Stimulated activated CD8-positive, alpha-beta memory T cell treated with anti-CD3 and anti-CD28 coated beads, Interleukin-4, amount 100 ng/mL, for 48 hours (primary cell): ENCODE measurements at regions not wholly inside any gene's neighbourhood (a gene's known extent, or its start where the extent isn't known, plus 50 kb on each side); places are given as distances from the start of the nearest gene placed in this dataset.

ENCODE experiments used
- DNase-seq: peaks from one replicate; pipeline ENCODE4 v3.0.0-alpha.2; 2020

- no peak for DNase-seq
Observed at GRCh38 chr4:123455360-123455759, 58.8 kb downstream of the SPRY1 start.

- DNase-seq, result no peak
Observed at GRCh38 chr4:123462007-123462406, 65.4 kb downstream of the SPRY1 start.

GRCh38 chr4:123463869-123464268, 67.3 kb downstream of the SPRY1 start:
- no peak for DNase-seq

- no peak for DNase-seq
Observed at GRCh38 chr4:123465416-123465815, 68.8 kb downstream of the SPRY1 start.

- no peak for DNase-seq
Observed at GRCh38 chr4:123466080-123466785, 69.6 kb downstream of the SPRY1 start.

- DNase-seq, result no peak
Observed at GRCh38 chr4:123468479-123469031, 72.0 kb downstream of the SPRY1 start.

- DNase-seq, result no peak
Observed at GRCh38 chr4:123469245-123469644, 72.7 kb downstream of the SPRY1 start.

GRCh38 chr4:123469696-123470095, 73.1 kb downstream of the SPRY1 start:
- DNase-seq, result no peak

- DNase-seq, result no peak
Observed at GRCh38 chr4:123470640-123471039, 74.0 kb downstream of the SPRY1 start.

GRCh38 chr4:123471655-123472369, 75.2 kb downstream of the SPRY1 start:
- DNase-seq, result no peak

GRCh38 chr4:123474817-123475216, 78.2 kb downstream of the SPRY1 start:
- no peak for DNase-seq

GRCh38 chr4:123476089-123476488, 79.5 kb downstream of the SPRY1 start:
- DNase-seq, result no peak

- peak; percentile 73 for DNase-seq
Observed at GRCh38 chr4:123477711-123478209, 81.2 kb downstream of the SPRY1 start.

- DNase-seq, result no peak
Observed at GRCh38 chr4:123478859-123479345, 82.3 kb downstream of the SPRY1 start.

- no peak for DNase-seq
Observed at GRCh38 chr4:123479944-123480343, 83.3 kb downstream of the SPRY1 start.

GRCh38 chr4:123480706-123481418, 84.3 kb downstream of the SPRY1 start:
- no peak for DNase-seq

GRCh38 chr4:123481717-123482116, 85.1 kb downstream of the SPRY1 start:
- no peak for DNase-seq

- no peak for DNase-seq
Observed at GRCh38 chr4:123484291-123484926, 87.8 kb downstream of the SPRY1 start.

- DNase-seq, result no peak
Observed at GRCh38 chr4:123485601-123486000, 89.0 kb downstream of the SPRY1 start.

- no peak for DNase-seq
Observed at GRCh38 chr4:123488916-123489315, 92.3 kb downstream of the SPRY1 start.

- no peak for DNase-seq
Observed at GRCh38 chr4:123495530-123495929, 98.9 kb downstream of the SPRY1 start.

- DNase-seq, result no peak
Observed at GRCh38 chr4:123496421-123496820, 99.8 kb downstream of the SPRY1 start.

GRCh38 chr4:123497340-123497739, 100.7 kb downstream of the SPRY1 start:
- DNase-seq, result no peak
